Cardiac muscle cell (in vitro differentiated cells and primary cell): ENCODE measurements at regions not wholly inside any gene's neighbourhood (a gene's known extent, or its start where the extent isn't known, plus 50 kb on each side); places are given as distances from the start of the nearest gene placed in this dataset.

Experiments
- DNase-seq, 2 donors: peaks; one replicate each; pipeline versions ENCODE4 v3.0.0 to v3.0.0-alpha.2; 2010 to 2017; ENCODE audit warnings: low read depth in 1 of 2, low spot score in 1 of 2
- H3K27ac ChIP-seq: fragments of 200-600 bp; sonication (generic); 2 replicates; pipeline ENCODE4 v1.5.1; 2016
- H3K27me3 ChIP-seq: fragments of 200-600 bp; sonication (generic); 2 replicates; pipeline ENCODE4 v1.6.0; 2016; ENCODE audit warnings: control low read depth
- H3K36me3 ChIP-seq: fragments of 200-600 bp; sonication (generic); 2 replicates; pipeline ENCODE4 v1.5.1; 2016; ENCODE audit warnings: control low read depth
- H3K4me1 ChIP-seq: fragments of 200-600 bp; sonication (generic); 2 replicates; pipeline ENCODE4 v1.8.1; 2017; ENCODE audit warnings: low read depth, mild to moderate bottlenecking, mixed run types
- H3K4me3 ChIP-seq: fragments of 200-600 bp; sonication (generic); 2 replicates; pipeline ENCODE4 v1.5.1; 2016; ENCODE audit warnings: mild to moderate bottlenecking
- H3K9me3 ChIP-seq: fragments of 200-600 bp; sonication (generic); 2 replicates; pipeline ENCODE4 v1.5.1; 2017; ENCODE audit warnings: low read depth, mild to moderate bottlenecking, control low read depth
- TF ChIP-seq, protein P1 (sequence below): IDR thresholded peaks from 2 replicates; pipeline ENCODE4 v1.5.1; 2012; ENCODE audit warnings: low read depth, mild to moderate bottlenecking, low read length

DNA sequence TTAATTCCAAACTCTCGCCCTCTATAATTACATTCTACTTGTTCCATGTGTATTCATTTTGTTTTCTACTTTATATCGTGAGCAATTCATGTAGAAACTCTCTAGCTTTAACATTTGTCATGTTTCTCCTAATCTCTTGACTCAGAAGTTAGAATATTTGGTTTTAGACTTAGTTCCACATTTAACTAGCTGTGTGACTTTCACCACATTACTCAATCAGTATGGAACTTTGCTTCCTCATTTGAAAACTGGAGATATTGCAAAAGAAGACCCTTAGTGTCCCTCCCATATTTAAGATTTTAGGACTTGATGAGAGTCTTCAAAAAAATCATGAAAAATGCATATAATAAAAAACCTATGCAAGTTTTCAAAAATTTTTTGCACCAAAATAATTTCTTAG lies 447.5 kb downstream of the GXYLT1 start:
- H3K4me3 ChIP-seq, result no peak overlapping the region
- no peak for DNase-seq
- no peaks in the 10 kb centered on the region for H3K4me1 ChIP-seq

DNA sequence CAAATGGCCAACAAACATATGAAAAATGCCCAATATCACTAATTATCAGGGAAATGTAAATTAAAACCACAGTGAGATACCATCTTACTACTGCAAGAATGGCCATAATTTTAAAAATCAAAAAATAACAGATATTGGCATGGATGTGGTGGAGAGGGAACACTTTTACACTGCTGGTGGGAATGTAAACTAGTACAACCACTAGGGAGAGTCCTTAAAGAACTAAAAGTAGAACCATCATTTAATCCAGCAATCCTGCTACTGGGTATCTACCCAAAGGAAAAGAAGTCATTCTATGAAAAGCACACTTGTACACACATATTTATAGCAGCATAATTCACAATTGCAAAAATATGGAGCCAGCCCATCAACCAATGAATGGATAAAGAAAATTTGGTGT lies 459.7 kb downstream of the GXYLT1 start:
- Histone ChIP-seq H3K27me3 (no peaks in the 10 kb centered on the region), H3K36me3 (no peaks in the 10 kb centered on the region), H3K4me1 (peaks cover 10% of the 10 kb centered on the region), H3K27ac (no peak overlapping the region), H3K9me3 (no peaks in the 10 kb centered on the region), H3K4me3 (no peak overlapping the region)
- TF ChIP-seq, protein P1, sequence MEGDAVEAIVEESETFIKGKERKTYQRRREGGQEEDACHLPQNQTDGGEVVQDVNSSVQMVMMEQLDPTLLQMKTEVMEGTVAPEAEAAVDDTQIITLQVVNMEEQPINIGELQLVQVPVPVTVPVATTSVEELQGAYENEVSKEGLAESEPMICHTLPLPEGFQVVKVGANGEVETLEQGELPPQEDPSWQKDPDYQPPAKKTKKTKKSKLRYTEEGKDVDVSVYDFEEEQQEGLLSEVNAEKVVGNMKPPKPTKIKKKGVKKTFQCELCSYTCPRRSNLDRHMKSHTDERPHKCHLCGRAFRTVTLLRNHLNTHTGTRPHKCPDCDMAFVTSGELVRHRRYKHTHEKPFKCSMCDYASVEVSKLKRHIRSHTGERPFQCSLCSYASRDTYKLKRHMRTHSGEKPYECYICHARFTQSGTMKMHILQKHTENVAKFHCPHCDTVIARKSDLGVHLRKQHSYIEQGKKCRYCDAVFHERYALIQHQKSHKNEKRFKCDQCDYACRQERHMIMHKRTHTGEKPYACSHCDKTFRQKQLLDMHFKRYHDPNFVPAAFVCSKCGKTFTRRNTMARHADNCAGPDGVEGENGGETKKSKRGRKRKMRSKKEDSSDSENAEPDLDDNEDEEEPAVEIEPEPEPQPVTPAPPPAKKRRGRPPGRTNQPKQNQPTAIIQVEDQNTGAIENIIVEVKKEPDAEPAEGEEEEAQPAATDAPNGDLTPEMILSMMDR, result no peak
- no peak for DNase-seq

More for the DNA sequence above, 447.5 kb downstream of the GXYLT1 start:
- Histone ChIP-seq H3K36me3 (no peaks in the 10 kb centered on the region), H3K9me3 (no peaks in the 10 kb centered on the region), H3K27ac (no peak overlapping the region), H3K27me3 (no peaks in the 10 kb centered on the region)
- TF ChIP-seq, protein P1, result no peak

DNA sequence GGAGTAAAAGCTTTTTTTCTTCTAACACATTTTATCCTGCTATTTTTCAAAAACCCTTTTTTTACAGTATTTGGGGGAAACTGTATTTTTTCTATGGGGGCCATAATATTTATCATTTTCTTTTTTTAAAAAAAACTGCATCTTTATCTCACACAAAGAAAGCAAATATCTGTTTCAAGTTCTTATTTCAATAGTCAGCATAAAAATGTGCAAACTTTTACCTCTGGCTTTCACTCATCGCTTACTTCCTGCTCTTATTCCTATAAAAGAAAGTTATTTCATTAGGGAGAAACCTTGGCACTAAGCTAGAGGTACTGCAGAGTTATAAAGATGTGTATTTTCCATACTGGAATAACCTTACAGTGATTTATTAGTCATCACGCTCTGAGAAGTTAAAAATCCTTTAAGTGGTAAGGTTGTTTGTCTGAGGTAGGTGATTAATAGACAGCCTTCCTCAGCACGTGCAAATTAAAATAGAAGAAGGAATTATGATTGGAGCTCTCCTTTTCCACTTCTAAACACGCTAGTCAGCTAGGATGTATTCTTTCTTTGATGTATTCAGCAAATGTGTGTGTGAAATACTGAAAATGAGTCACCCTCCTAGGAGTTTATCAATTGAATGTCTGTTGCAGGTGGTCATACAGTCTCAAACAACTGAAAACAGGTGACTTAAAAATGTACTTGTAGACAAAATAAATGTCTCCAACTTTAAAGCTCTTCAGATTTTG lies 461.0 kb downstream of the GXYLT1 start:
- no peaks in the 10 kb centered on the region for H3K27me3 ChIP-seq
- H3K4me3 ChIP-seq, result no peak overlapping the region
- H3K36me3 ChIP-seq, result no peaks in the 10 kb centered on the region
- TF ChIP-seq, protein P1, result no peak
- H3K9me3 ChIP-seq, result no peaks in the 10 kb centered on the region
- H3K4me1 ChIP-seq, result peaks cover 10% of the 10 kb centered on the region
- no peak for DNase-seq
- no peak overlapping the region for H3K27ac ChIP-seq

DNA sequence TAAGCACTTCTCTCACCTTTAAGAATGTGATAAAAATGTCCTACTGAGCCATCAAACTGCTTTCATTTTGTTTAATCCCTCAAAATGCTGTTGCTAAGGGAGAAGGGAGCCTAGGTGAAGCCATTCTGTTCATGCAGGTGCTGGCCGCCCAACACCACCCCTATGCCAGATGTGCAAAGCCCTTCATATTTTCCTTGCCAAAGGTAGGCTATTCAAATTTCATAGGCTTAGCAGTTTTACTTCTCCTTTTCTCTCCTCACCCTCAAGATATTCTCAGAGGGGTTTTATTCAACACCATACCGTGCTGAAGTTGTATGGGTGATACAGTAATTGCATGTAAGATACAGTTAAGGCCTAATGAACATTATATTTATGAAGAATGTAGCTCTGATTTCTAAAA lies 461.7 kb downstream of the GXYLT1 start:
- Histone ChIP-seq H3K36me3 (no peaks in the 10 kb centered on the region), H3K4me1 (peaks cover 10% of the 10 kb centered on the region), H3K27ac (no peak overlapping the region), H3K27me3 (no peaks in the 10 kb centered on the region), H3K4me3 (no peak overlapping the region), H3K9me3 (no peaks in the 10 kb centered on the region)
- TF ChIP-seq, protein P1, result no peak
- DNase-seq, result no peak

DNA sequence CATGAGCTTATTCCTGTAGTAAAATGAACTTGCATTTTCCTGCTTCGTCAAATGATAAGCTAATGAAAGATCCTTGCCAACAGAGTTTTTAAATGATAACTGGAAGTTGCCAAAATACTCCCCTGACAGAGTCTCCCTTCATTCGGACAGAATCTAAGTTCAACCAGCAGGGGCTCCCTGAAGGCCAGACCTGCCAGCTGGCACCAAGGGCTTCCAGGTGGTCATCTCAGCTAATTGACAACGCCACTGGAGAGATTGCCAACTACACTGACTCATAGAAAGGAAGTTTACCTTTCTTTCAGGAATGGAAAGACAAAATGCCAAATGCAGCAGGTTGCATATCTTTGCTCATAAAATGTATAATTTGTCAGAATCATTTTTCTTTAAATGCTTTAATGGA lies 462.8 kb downstream of the GXYLT1 start:
- DNase-seq, result no peak

More for the DNA sequence above, 462.8 kb downstream of the GXYLT1 start:
- Histone ChIP-seq H3K27me3 (no peaks in the 10 kb centered on the region), H3K4me1 (peaks cover 10% of the 10 kb centered on the region), H3K9me3 (no peaks in the 10 kb centered on the region), H3K4me3 (no peak overlapping the region), H3K36me3 (no peaks in the 10 kb centered on the region), H3K27ac (no peak overlapping the region)
- TF ChIP-seq, protein P1, result no peak
